Adrenal gland (tissue), 9 donors: ENCODE measurements at regions not wholly inside any gene's neighbourhood (a gene's known extent, or its start where the extent isn't known, plus 50 kb on each side); places are given as distances from the start of the nearest gene placed in this dataset.

Experiments
- DNase-seq, 7 donors: peaks; one replicate each; pipeline ENCODE4 v3.0.0-alpha.2; 2019 to 2020
- H3K27ac ChIP-seq, 5 donors: fragments of 200-600 bp; sonication (generic) in 4 of 5; 1 replicate in 3 of 5; 2 replicates in 2 of 5; pipeline versions ENCODE4 v1.5.1 to v1.8.0; 2016 to 2020; ENCODE audit warnings: mild to moderate bottlenecking in 1 of 5
- H3K27me3 ChIP-seq: fragments of 200-600 bp; 2 replicates; pipeline ENCODE4 v1.8.0; 2021
- H3K36me3 ChIP-seq, 2 donors: fragments of 200-600 bp; replicated peaks in 1 of 2; 1 replicate in 1 of 2; 2 replicates in 1 of 2; pipeline versions ENCODE4 v1.5.1 to v1.8.0; 2018 to 2022
- H3K4me1 ChIP-seq, 2 donors: fragments of 200-600 bp; replicated peaks in 1 of 2; 1 replicate in 1 of 2; 2 replicates in 1 of 2; pipeline versions ENCODE4 v1.5.1 to v1.8.0; 2018 to 2021
- H3K4me3 ChIP-seq, 4 donors: fragments of 200-600 bp; sonication (generic) in 3 of 4; one replicate each; pipeline ENCODE4 v1.5.1; 2016 to 2018
- H3K9me3 ChIP-seq, 3 donors: fragments of 200-600 bp; sonication (generic) in 1 of 3; replicated peaks in 1 of 3; 1 replicate in 2 of 3; 2 replicates in 1 of 3; pipeline versions ENCODE4 v1.5.1 to v1.8.0; 2016 to 2021
- CTCF ChIP-seq, 6 experiments: fragments of 450-650 bp in 4 of 6; fragments of 200-600 bp in 2 of 6; sonication (generic) in 1 of 6; IDR thresholded peaks; 1 replicate in 5 of 6; 2 replicates in 1 of 6; pipeline versions ENCODE4 v1.5.1 to v1.8.0; 2016 to 2021; ENCODE audit warnings: antibody characterized with exemption in 6 of 6, mild to moderate bottlenecking in 2 of 6, moderate library complexity in 1 of 6
- POLR2A ChIP-seq, 2 donors: fragments of 450-650 bp; IDR thresholded peaks; one replicate each; pipeline ENCODE4 v1.6.1; 2017; ENCODE audit warnings: antibody characterized with exemption in 2 of 2, mild to moderate bottlenecking in 2 of 2, moderate library complexity in 1 of 2
- WGBS, 4 donors: extraction: QIAGEN DNeasy Blood & Tissue Kit in 2 of 4; methylation state at CpG; one replicate each; pipeline versions ENCODE4 v1.1.5 to v1.1.7; 2013 to 2017; 5-methylcytosine and 5-hydroxymethylcytosine counted together
- intact Hi-C, 2 donors: fragments of 100-400 bp; cut with DNase I; formaldehyde crosslinking; loops; one replicate each; pipeline versions ENCODE4 v1.14.1 to v1.15.0; 2022 to 2023
- donor health status: healthy with polysubstance abuse.
- donor health status: Bipolar disorder and iron deficiency.
- donor health status: DM: yes; HTN: yes; CAD: no.
- donor health status: DM: no; HTN: no; CAD: no.
- donor health status: DM: no; HTN: no; CAD: no.

GRCh38 chr16:58938811-58939210 lies 204.7 kb upstream of the GOT2 start:
- Histone ChIP-seq H3K9me3 (no peaks in the 10 kb centered on the region), H3K4me1 (no peaks in the 10 kb centered on the region), H3K27ac (no peak overlapping the region), H3K36me3 (no peaks in the 10 kb centered on the region), H3K4me3 (no peak overlapping the region), H3K27me3 (no peaks in the 10 kb centered on the region)
- intact Hi-C loops: no loop called here
- no peak for DNase-seq
- TF ChIP-seq CTCF (IDR thresholded peaks at IDR 0.05): no peak
- TF ChIP-seq POLR2A (IDR thresholded peaks at IDR 0.05): no peak
- 26 to 34% (median 33%) methylated on average over 7 of the region's 7 CpGs for WGBS, 4 donors

GRCh38 chr16:58937661-58938060 lies 203.5 kb upstream of the GOT2 start:
- no peak for DNase-seq
- Histone ChIP-seq H3K9me3 (no peaks in the 10 kb centered on the region), H3K27me3 (no peaks in the 10 kb centered on the region), H3K4me1 (no peaks in the 10 kb centered on the region), H3K4me3 (no peak overlapping the region), H3K27ac (no peak overlapping the region), H3K36me3 (no peaks in the 10 kb centered on the region)
- intact Hi-C loops: no loop called here
- WGBS, 4 donors: 53 to 64% (median 57%) methylated on average over 5 of the region's 5 CpGs
- TF ChIP-seq CTCF (IDR thresholded peaks at IDR 0.05): no peak
- TF ChIP-seq POLR2A (IDR thresholded peaks at IDR 0.05): no peak

GRCh38 chr16:58933186-58933585 lies 199.1 kb upstream of the GOT2 start:
- intact Hi-C loops: no loop called here
- Histone ChIP-seq H3K27me3 (no peaks in the 10 kb centered on the region), H3K9me3 (no peaks in the 10 kb centered on the region), H3K27ac (no peak overlapping the region), H3K36me3 (no peaks in the 10 kb centered on the region), H3K4me1 (no peaks in the 10 kb centered on the region), H3K4me3 (no peak overlapping the region)
- TF ChIP-seq POLR2A (IDR thresholded peaks at IDR 0.05) (no peak), CTCF (IDR thresholded peaks at IDR 0.05) (no peak)
- 47 to 76% (median 63%) methylated on average over 3 of the region's 3 CpGs for WGBS, 4 donors
- DNase-seq: no peak

- Histone ChIP-seq H3K27ac (no peak overlapping the region), H3K36me3 (no peaks in the 10 kb centered on the region), H3K4me3 (no peak overlapping the region), H3K9me3 (no peaks in the 10 kb centered on the region), H3K27me3 (no peaks in the 10 kb centered on the region), H3K4me1 (no peaks in the 10 kb centered on the region)
- DNase-seq: no peak
- WGBS, 4 donors: 66 to 71% (median 69%) methylated on average over 4 of the region's 4 CpGs
- intact Hi-C loops: no loop called here
- TF ChIP-seq CTCF (IDR thresholded peaks at IDR 0.05) (no peak), POLR2A (IDR thresholded peaks at IDR 0.05) (no peak)
Observed at GRCh38 chr16:58931436-58931835, 197.3 kb upstream of the GOT2 start.
